GM21390 (cell line): ENCODE measurements at regions not wholly inside any gene's neighbourhood (a gene's known extent, or its start where the extent isn't known, plus 50 kb on each side); places are given as distances from the start of the nearest gene placed in this dataset.
"Not testable (repeated sequence)": the region's sequence is repeated elsewhere in the genome, so short reads cannot be mapped to it uniquely, and the experiment has no call there.

Source experiments
- ATAC-seq: cut with Tn5 transposase; IDR thresholded peaks from one replicate; pipeline ENCODE4 v1.9.1; 2021; ENCODE audit not compliant: unreplicated experiment

GRCh38 chrX:65883556-65883955 lies 156.3 kb downstream of the VSIG4 start:
- no peak for ATAC-seq

DNA sequence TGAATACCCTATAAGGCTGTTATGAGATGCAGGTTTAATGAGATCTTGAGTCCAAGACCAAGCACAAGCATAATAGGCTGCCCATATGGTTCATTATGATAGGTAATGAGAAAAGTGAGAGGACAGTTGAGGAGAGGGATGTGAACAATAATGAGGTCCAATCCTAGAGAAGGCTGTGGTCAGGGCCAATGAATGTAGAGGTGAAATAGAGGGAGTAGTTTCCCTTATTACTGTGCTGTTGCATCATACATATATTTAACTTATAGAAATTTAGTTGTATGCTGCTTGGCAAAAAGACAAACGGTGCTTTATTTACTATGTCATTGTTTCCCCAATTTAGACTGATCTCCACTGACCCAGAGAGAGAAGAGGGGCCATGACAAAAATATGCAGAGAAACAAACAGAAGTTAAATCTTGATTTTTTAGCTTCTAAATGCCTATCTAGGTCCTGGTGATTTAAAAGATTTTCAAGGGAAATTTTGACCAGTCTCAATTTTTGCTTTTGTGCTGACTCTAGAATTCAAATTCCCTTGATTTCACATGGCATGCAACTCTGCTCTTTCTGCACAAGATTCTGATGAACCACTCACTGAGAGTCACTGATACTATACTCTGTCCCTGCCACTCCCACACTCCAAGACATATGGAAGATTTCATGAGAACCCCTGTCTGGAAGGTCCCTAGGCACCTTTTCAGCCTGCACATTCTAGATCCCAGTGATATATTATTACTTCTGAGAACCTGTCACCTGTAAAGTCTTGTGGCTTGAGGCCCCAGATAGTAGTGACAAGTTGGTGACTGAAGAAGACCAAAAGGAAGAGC lies 159.7 kb downstream of the VSIG4 start:
- ATAC-seq, result no peak

GRCh38 chrX:65878456-65878855 lies 161.4 kb downstream of the VSIG4 start:
- no peak for ATAC-seq

DNA sequence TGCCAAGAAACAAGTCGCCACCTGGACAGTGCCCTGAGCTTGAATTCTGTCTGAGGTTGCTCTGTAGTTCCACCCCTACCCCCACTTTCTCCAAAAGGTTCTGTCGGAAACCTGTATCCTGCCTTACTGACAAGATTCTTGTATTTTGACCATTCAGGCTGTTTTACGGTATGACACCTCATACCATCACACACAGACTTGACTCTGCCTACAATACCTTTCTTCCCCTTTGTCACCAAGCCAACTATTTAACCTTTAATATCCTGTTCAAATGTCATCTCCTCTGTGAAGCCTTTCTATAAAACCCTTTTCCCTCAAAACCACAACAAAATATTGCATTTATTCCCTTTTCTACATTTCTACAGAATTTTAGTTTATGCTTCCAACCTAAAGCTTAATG lies 161.9 kb downstream of the VSIG4 start:
- ATAC-seq, result no peak

- not testable (repeated sequence) for ATAC-seq
Observed at GRCh38 chrX:65875614-65876013, 164.3 kb downstream of the VSIG4 start.

GRCh38 chrX:65874765-65875164 lies 165.1 kb downstream of the VSIG4 start:
- ATAC-seq, result no peak

- ATAC-seq, result no peak
Observed at GRCh38 chrX:65874110-65874509, 165.8 kb downstream of the VSIG4 start.

DNA sequence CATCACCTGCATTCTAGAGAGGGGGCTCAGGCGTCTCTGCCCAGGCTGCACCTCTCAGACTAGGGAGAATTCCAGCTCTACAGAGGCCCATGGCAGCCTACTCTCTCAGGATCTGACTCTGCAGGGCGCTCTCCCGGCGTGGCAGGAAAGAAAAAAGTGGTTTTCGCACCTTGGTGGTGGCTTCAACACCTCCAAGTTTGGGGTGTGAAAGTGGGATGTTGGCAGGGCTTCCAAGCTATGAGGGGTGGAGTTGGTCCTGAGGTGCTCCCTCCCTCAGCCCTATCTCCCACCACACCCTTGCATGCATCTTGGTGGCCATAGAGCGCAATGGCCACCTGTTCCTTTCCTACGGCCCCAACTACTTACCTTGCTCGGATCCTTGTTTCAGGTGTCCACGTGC lies 166.5 kb downstream of the VSIG4 start:
- no peak for ATAC-seq

DNA sequence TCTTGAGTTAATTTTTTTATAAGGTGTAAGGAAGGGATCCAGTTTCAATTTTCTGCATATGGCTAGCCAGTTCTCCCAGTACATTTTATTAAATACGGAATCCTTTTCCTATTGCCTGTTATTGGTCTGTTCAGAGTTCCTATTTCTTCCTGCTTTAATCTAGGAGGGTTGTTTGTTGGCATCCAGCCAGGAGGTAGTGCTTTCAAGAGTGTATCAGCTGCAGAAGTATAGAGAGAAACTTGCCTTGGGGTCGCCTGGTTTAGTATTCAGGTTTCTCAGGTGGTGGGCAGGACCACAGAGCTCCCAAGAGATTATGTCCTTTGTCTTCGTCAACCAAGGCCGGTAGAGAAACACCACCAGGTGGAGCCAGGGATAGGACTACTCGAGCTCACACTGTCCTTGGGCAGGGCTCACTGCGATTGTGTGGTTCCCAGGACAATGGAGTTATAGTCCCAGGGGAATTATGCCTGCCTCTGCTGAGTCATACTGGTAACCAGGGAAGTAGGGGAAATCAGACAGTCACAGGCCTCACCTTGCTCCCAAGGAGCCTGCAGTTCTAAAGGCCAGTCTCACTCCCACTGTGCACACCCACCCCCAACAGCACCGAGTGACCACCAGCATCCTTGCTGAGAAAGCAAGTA lies 168.1 kb downstream of the VSIG4 start:
- ATAC-seq, result peak; percentile 79

- ATAC-seq, result not testable (repeated sequence)
Observed at GRCh38 chrX:65870544-65870943, 169.3 kb downstream of the VSIG4 start.

DNA sequence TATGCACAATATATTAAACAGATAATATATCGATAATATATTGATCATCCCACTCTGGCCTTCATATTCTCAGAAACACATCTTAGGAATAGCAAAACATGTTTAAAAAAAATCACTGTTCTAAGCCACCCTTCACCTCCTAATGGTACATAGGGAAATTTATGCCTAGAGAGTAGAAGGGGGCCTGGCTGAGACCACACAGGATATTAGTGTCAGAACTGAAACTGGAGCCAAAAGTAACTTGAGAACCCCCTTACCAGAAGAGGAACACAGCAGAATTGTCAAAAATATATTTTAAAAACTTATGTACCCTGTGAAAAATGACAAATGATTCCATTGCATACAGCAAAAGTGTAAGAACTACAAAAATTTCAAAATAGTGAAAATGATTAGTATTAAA lies 173.1 kb downstream of the VSIG4 start:
- ATAC-seq, result no peak

DNA sequence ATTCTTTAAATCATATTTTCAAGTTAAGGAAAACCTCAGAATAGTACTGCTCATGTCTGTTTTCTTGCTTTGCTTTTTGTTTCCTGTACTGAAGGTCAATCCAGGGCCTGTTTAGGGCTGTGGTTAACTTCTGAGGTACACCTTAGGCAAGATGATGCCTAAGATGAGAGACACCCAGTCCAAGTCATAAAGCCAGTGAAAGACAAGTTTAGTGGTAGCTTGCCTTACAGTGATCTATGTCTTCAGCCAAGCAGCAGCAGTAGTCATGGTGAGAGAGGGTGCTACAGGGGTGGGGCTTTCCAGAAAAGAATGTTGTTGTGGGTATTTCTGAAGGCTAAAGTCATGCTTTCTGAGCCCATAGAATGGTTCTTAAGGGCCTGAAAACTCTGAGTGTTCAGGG lies 173.7 kb downstream of the VSIG4 start:
- ATAC-seq, result peak; percentile 72

GRCh38 chrX:65862638-65863037 lies 177.2 kb downstream of the VSIG4 start:
- no peak for ATAC-seq

GRCh38 chrX:65859299-65859698 lies 180.6 kb downstream of the VSIG4 start:
- no peak for ATAC-seq

DNA sequence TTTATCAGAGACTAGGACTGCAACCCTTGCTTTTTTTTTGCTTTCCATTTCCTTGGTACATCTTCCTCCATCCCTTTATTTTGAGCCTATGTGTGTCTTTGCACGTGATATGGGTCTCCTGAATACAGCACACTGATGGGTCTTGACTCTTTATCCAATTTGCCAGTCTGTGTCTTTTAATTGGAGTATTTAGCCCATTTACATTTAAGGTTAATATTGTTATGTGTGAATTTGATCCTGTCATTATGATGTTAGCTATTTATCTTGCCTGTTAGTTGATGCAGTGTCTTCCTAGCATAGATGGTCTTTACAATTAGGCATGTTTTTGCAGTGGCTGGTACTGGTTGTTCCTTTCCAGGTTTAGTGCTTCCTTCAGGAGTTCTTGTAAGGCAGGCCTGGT lies 185.4 kb downstream of the VSIG4 start:
- ATAC-seq, result not testable (repeated sequence)

GRCh38 chrX:65851306-65851705 lies 183.9 kb downstream of the MSN start:
- not testable (repeated sequence) for ATAC-seq

GRCh38 chrX:65850821-65851220 lies 183.4 kb downstream of the MSN start:
- not testable (repeated sequence) for ATAC-seq

GRCh38 chrX:65846974-65847373 lies 179.5 kb downstream of the MSN start:
- ATAC-seq, result no peak

DNA sequence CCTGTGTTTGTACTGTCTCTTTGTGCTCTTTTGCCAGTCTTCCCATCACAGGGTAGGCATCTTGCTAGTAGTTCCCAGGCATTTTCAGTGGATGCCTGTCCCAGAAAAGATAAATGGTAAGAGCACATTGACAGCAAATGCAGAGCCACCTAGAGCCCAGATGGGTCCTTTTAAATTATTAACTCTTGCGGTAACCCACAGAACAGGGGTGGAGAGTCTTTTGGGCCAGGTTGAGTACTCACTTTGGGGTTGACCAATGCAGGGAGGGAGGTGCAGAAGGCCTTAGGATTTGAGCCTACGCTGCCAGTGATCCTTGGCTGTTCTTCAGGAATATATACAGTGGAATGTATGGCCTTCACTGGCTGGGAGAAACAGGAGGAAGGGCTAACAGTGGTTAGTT lies 173.8 kb downstream of the MSN start:
- no peak for ATAC-seq

DNA sequence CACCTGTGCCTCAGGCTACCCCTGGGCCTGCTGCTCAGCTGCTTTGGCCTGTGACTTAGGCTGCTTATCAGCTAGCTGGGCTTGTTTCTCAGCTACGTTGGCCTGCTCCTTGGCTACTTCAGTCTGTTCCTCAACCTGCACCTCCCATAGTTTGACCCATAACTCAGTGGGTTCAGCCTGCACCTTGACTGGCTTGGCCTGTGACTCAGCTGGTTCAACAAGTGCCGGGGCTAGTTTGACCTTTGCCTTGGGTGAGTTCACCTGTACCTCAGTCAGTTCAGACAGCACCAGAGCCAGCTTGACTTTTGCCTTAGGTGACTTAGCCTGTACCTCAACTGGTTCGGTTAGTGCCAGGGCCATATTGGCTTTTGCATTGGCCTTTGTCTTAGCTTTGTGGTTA lies 171.2 kb downstream of the MSN start:
- no peak for ATAC-seq

DNA sequence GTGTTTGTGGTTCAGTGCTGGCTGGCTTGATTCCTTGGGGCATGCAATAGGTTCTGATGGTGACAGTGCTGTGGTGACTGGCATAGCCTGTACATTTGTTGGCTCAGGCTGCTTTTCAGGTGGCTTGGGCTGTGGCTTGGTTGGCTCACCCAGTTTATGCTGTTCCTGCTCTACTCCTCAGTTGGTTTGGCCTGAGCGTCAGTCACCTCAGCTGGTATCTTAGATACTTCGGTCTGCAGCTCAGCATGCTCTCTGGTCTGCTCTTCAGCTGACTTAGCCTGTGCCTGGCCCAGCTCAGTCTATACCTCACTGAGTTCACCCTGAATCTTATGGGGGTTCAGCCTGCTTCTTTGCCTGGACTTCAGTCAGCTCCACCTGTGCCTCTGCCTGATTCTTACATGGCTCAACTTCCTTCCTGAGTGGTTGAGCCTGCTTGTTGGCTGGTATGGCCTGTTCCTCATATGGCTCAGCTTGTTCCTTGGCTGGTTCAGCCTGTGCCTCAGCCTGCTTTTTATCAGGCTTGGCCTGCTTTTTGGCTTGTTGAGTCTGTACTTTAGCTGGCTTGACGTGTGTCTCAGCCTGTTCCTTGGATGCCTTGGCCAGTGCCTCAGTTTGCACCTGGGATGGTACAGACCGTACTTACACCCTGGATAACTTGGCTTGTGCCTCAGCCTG lies 170.6 kb downstream of the MSN start:
- no peak for ATAC-seq

DNA sequence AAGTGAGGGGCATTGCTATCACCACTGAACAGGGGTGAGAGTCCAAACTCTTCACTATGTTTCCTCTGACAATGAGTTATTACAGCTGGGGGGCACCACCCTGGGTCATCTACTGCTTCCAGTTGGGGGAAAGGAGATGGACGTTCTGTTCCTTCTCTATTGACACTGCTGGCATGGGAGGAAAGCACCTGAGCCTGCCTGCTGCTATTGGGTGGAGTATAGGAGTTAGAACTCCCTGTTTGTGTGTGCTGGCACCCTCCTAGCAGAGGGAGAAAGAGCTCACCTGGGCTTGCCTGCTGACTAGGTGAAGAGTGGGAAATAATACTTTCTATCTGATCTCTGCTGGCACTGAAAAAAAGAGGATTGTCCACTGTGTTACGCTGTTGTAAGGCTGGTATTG lies 163.8 kb downstream of the MSN start:
- ATAC-seq, result no peak
